HCT116 (cell line): ENCODE measurements at regions not wholly inside any gene's neighbourhood (a gene's known extent, or its start where the extent isn't known, plus 50 kb on each side); places are given as distances from the start of the nearest gene placed in this dataset.

Source experiments
- ATAC-seq: fragments of 200-7000 bp; cut with Tn5 transposase; 2 replicates; pipeline ENCODE4 v1.9.1; 2020; ENCODE audit warnings: mild to moderate bottlenecking, moderate library complexity
- BruUV-seq: library from RNA; stranded (reverse); fragments of 400-500 nt; replicated peaks from 2 replicates; lab custom pipeline; 2021; lab: Mats Ljungman, UMichigan
- CTCF ChIA-PET: fragments of 300-600 bp; sonication (Branson Sonifier 250); formaldehyde crosslinking; loops from one replicate; lab custom pipeline; 2021; ENCODE audit warnings: antibody characterized with exemption; lab: Charles Lee
- POLR2A ChIA-PET: fragments of 300-600, 350-600 bp; sonication (Branson Sonifier 250); formaldehyde crosslinking; loops from one replicate; lab custom pipeline; 2021; ENCODE audit warnings: antibody characterized with exemption; lab: Charles Lee
- RAD21 ChIA-PET, 2 experiments: fragments of 300-600 bp; sonication (Branson Sonifier 250); formaldehyde crosslinking; loops; one replicate each; lab custom pipeline; 2023; ENCODE audit warnings: low total read pairs in 2 of 2; ENCODE audit not compliant: uncharacterized antibody in 2 of 2, unreplicated experiment in 2 of 2, low non-redundant PET in 1 of 2; lab: Charles Lee
- DNase-seq: peaks from one replicate; pipeline ENCODE4 v3.0.0-alpha.2; 2010; ENCODE audit warnings: low read depth, low spot score
- H2AFZ ChIP-seq: fragments of 200-600 bp; shearing (Covaris generic), sonication (generic); 2 replicates; pipeline ENCODE4 v1.6.1; 2017; ENCODE audit warnings: low read depth, mixed run types, mixed read lengths, antibody characterized with exemption, low read length; ENCODE audit not compliant: poor library complexity, severe bottlenecking
- H3K27ac ChIP-seq: 2 replicates; pipeline ENCODE4 v1.5.1; 2012; ENCODE audit warnings: low read depth, low read length
- H3K27me3 ChIP-seq: fragments of 200-600 bp; sonication (generic); 2 replicates; pipeline ENCODE4 v1.6.1; 2016; ENCODE audit warnings: mixed run types, low read length, mixed read lengths; ENCODE audit not compliant: insufficient read depth
- H3K36me3 ChIP-seq, 2 experiments: fragments of 200-500 bp in 1 of 2; fragments of 200-600 bp in 1 of 2; sonication (Bioruptor generic) in 1 of 2; sonication (generic) in 1 of 2; 2 replicates each; pipeline versions ENCODE4 v1.5.1 to v1.6.1; 2014 to 2016; ENCODE audit warnings: low read length in 2 of 2, inconsistent platforms in 1 of 2, mixed read lengths in 1 of 2, mixed run types in 1 of 2; ENCODE audit not compliant: insufficient read depth in 2 of 2, control insufficient read depth in 1 of 2
- H3K4me1 ChIP-seq, 2 experiments: fragments of 200-600 bp in 1 of 2; sonication (generic) in 1 of 2; 2 replicates each; pipeline versions ENCODE4 v1.5.1 to v1.6.1; 2012 to 2017; ENCODE audit warnings: low read length in 2 of 2, inconsistent platforms in 1 of 2, mild to moderate bottlenecking in 1 of 2, mixed read lengths in 1 of 2, mixed run types in 1 of 2, moderate library complexity in 1 of 2; ENCODE audit not compliant: insufficient read depth in 2 of 2, control insufficient read depth in 1 of 2
- H3K4me2 ChIP-seq: fragments of 200-600 bp; sonication (generic); 2 replicates; pipeline ENCODE4 v1.6.1; 2017; ENCODE audit warnings: mixed run types, low read length, mixed read lengths
- H3K4me3 ChIP-seq, 2 experiments: fragments of 200-600 bp in 1 of 2; sonication (generic) in 1 of 2; replicated peaks in 1 of 2; 2 replicates each; pipeline ENCODE4 v1.5.1; 2011 to 2016; ENCODE audit warnings: low read length in 2 of 2, control low read depth in 1 of 2, low read depth in 1 of 2, mild to moderate bottlenecking in 1 of 2, mixed read lengths in 1 of 2, mixed run types in 1 of 2
- H3K79me2 ChIP-seq: fragments of 200-600 bp; sonication (generic); 2 replicates; pipeline ENCODE4 v1.6.1; 2017; ENCODE audit warnings: mild to moderate bottlenecking, mixed run types, low read length, moderate library complexity, mixed read lengths; ENCODE audit not compliant: insufficient read depth
- H3K9ac ChIP-seq: fragments of 200-600 bp; sonication (generic); 2 replicates; pipeline ENCODE4 v1.6.1; 2016; ENCODE audit warnings: low read length, mixed read lengths
- H3K9me2 ChIP-seq: fragments of 200-600 bp; sonication (generic), shearing (Covaris generic); 2 replicates; pipeline ENCODE4 v1.6.1; 2017; ENCODE audit warnings: mixed run types, mild to moderate bottlenecking, moderate library complexity; ENCODE audit not compliant: insufficient read depth
- H3K9me3 ChIP-seq, 2 experiments: fragments of 200-500 bp in 1 of 2; fragments of 200-600 bp in 1 of 2; sonication (Bioruptor generic) in 1 of 2; sonication (generic) in 1 of 2; 2 replicates each; pipeline ENCODE4 v1.6.1; 2014 to 2017; ENCODE audit warnings: low read length in 2 of 2, mixed read lengths in 2 of 2, inconsistent platforms in 1 of 2, low read depth in 1 of 2, mild to moderate bottlenecking in 1 of 2, mixed run types in 1 of 2, moderate library complexity in 1 of 2; ENCODE audit not compliant: control insufficient read depth in 1 of 2, insufficient read depth in 1 of 2
- H4K20me1 ChIP-seq: fragments of 200-600 bp; sonication (generic), shearing (Covaris generic); 2 replicates; pipeline ENCODE4 v1.6.1; 2017; ENCODE audit warnings: mixed run types, mild to moderate bottlenecking, moderate library complexity; ENCODE audit not compliant: insufficient read depth
- ATF3 ChIP-seq: IDR thresholded peaks from 2 replicates; pipeline ENCODE4 v1.6.1; 2012
- CBX3 ChIP-seq: IDR thresholded peaks from 2 replicates; pipeline ENCODE4 v1.6.1; 2012; ENCODE audit warnings: low read depth
- CEBPB ChIP-seq: IDR thresholded peaks from 2 replicates; pipeline ENCODE4 v1.6.1; 2012; ENCODE audit warnings: low read depth
- CTCF ChIP-seq, 3 experiments: fragments of 200-600 bp in 1 of 3; sonication (generic) in 1 of 3; IDR thresholded peaks in 2 of 3; conservative IDR thresholded peaks in 1 of 3; 2 replicates each; pipeline ENCODE4 v1.5.1; 2012 to 2017; ENCODE audit warnings: low read depth in 2 of 3, low read length in 2 of 3, antibody characterized with exemption in 1 of 3, borderline replicate concordance in 1 of 3, control low read depth in 1 of 3, mild to moderate bottlenecking in 1 of 3, mixed read lengths in 1 of 3, mixed run types in 1 of 3, moderate library complexity in 1 of 3; ENCODE audit not compliant: insufficient read depth in 1 of 3
- EZH2 ChIP-seq: fragments of 200-600 bp; sonication (generic); IDR thresholded peaks from 2 replicates; pipeline ENCODE4 v1.6.1; 2017; ENCODE audit warnings: antibody characterized with exemption, mixed run types
- FOSL1 ChIP-seq: IDR thresholded peaks from 2 replicates; pipeline ENCODE4 v1.6.1; 2012; ENCODE audit warnings: low read depth
- JUND ChIP-seq: IDR thresholded peaks from 2 replicates; pipeline ENCODE4 v1.6.1; 2012
- POLR2A ChIP-seq: IDR thresholded peaks from 2 replicates; pipeline ENCODE4 v1.7.0; 2011; ENCODE audit warnings: borderline replicate concordance; ENCODE audit not compliant: insufficient read depth, insufficient read length; ENCODE audit errors: extremely low read depth
- POLR2AphosphoS5 ChIP-seq: IDR thresholded peaks from 2 replicates; pipeline ENCODE4 v1.6.1; 2011; ENCODE audit warnings: mild to moderate bottlenecking, low read depth, low read length, moderate library complexity
- RAD21 ChIP-seq: IDR thresholded peaks from 2 replicates; pipeline ENCODE4 v1.6.1; 2012; ENCODE audit warnings: low read depth, mild to moderate bottlenecking
- REST ChIP-seq: IDR thresholded peaks from 2 replicates; pipeline ENCODE4 v1.6.1; 2012; ENCODE audit warnings: low read depth
- SIN3A ChIP-seq: IDR thresholded peaks from 2 replicates; pipeline ENCODE4 v1.6.1; 2012; ENCODE audit warnings: low read depth
- TCF7L2 ChIP-seq: IDR thresholded peaks from 2 replicates; pipeline ENCODE4 v1.7.0; 2011; ENCODE audit warnings: borderline replicate concordance, inconsistent platforms; ENCODE audit not compliant: insufficient read depth, insufficient read length; ENCODE audit errors: extremely low read depth
- YY1 ChIP-seq: IDR thresholded peaks from 2 replicates; pipeline ENCODE4 v1.6.1; 2011; ENCODE audit warnings: low read length, low read depth, moderate library complexity, mild to moderate bottlenecking; ENCODE audit not compliant: insufficient replicate concordance; ENCODE audit errors: extremely low read depth
- ZFX ChIP-seq: fragments of 450-650 bp; IDR thresholded peaks from 2 replicates; pipeline ENCODE4 v1.6.1; 2017
- intact Hi-C: fragments of 100-400 bp; cut with micrococcal nuclease; formaldehyde crosslinking; loops from 2 replicates; pipeline ENCODE4 v1.10.0; 2022

- H3K4me3 ChIP-seq, result no peak overlapping the region
- RAD21 ChIA-PET, result no interaction called here
- intact Hi-C loops, result no loop called here
- H3K4me1 ChIP-seq, result peaks cover 0 to 32% of the 10 kb centered on the region in 2 experiments; a peak in 2 of 4 replicates
- CTCF ChIA-PET, result no interaction called here
- H3K9ac ChIP-seq, result no peak overlapping the region
- POLR2A ChIA-PET, result no interaction called here
- no peak overlapping the region for H3K4me2 ChIP-seq
- no peaks in the 10 kb centered on the region for H3K9me3 ChIP-seq
- H4K20me1 ChIP-seq, result no peaks in the 10 kb centered on the region
- TF ChIP-seq CEBPB, result no peak
- no peak for TF ChIP-seq POLR2A
- TF ChIP-seq POLR2AphosphoS5, result no peak
- TF ChIP-seq EZH2, result no peak
- no peak for TF ChIP-seq TCF7L2
- no peak for TF ChIP-seq ZFX
- no peak for TF ChIP-seq RAD21
- no peak for TF ChIP-seq ATF3
- no peak for TF ChIP-seq SIN3A
- H3K79me2 ChIP-seq, result no peaks in the 10 kb centered on the region
- ATAC-seq, result no peak
- no peaks in the 10 kb centered on the region for H3K27me3 ChIP-seq
- no peak for DNase-seq
- no peak overlapping the region for H2AFZ ChIP-seq
- no peaks in the 10 kb centered on the region for H3K36me3 ChIP-seq
- no peak overlapping the region for H3K27ac ChIP-seq
- no TSS peak for BruUV-seq
- H3K9me2 ChIP-seq, result no peaks in the 10 kb centered on the region
Measured at GRCh38 chr11:13107544-13108044, 98.5 kb downstream of the RASSF10 start.

- BruUV-seq, result no TSS peak
- no peak overlapping the region for H3K4me3 ChIP-seq
- H4K20me1 ChIP-seq, result no peaks in the 10 kb centered on the region
- POLR2A ChIA-PET, result no interaction called here
- no peaks in the 10 kb centered on the region for H3K9me3 ChIP-seq
- DNase-seq (no peak), ATAC-seq (no peak)
- no peak overlapping the region for H2AFZ ChIP-seq
- H3K36me3 ChIP-seq, result no peaks in the 10 kb centered on the region
- no peak overlapping the region for H3K9ac ChIP-seq
- H3K9me2 ChIP-seq, result no peaks in the 10 kb centered on the region
- no peaks in the 10 kb centered on the region for H3K79me2 ChIP-seq
- intact Hi-C loops, result no loop called here
- H3K27me3 ChIP-seq, result no peaks in the 10 kb centered on the region
- RAD21 ChIA-PET, result no interaction called here
- no peak overlapping the region for H3K4me2 ChIP-seq
- no peak overlapping the region for H3K27ac ChIP-seq
- CTCF ChIA-PET, result no interaction called here
- H3K4me1 ChIP-seq, result peaks cover 0 to 32% of the 10 kb centered on the region in 2 experiments; a peak in 2 of 4 replicates
- TF ChIP-seq JUND (no peak), CTCF (IDR thresholded peaks at IDR 0.05 in 2 of 3, conservative IDR thresholded peaks at IDR 0.05 in 1 of 3; ENCODE audit: borderline replicate concordance in 1 of 3, insufficient read depth in 1 of 3, low read depth in 2 of 3, low read length in 2 of 3) (no peak), CBX3 (no peak), REST (no peak), POLR2A (no peak), FOSL1 (no peak), YY1 (no peak), EZH2 (no peak)
Measured at GRCh38 chr11:13108416-13108815, 99.3 kb downstream of the RASSF10 start.
